IMR-90 (cell line): ENCODE measurements at regions not wholly inside any gene's neighbourhood (a gene's known extent, or its start where the extent isn't known, plus 50 kb on each side); places are given as distances from the start of the nearest gene placed in this dataset.

Experiments used
- BHLHE40 ChIP-seq: fragments of 150-350 bp; IDR thresholded peaks from 2 replicates; pipeline ENCODE4 v1.6.1; 2016; ENCODE audit warnings: mild to moderate bottlenecking, low read depth, low read length
- CEBPB ChIP-seq: IDR thresholded peaks from 2 replicates; pipeline ENCODE4 v1.6.1; 2012; ENCODE audit warnings: low read depth, low read length, improper control_type of control experiment
- CHD1 ChIP-seq: IDR thresholded peaks from 2 replicates; pipeline ENCODE4 v1.6.1; 2012; ENCODE audit warnings: low read depth, low read length, improper control_type of control experiment
- CTCF ChIP-seq: conservative IDR thresholded peaks from 2 replicates; pipeline ENCODE4 v1.5.1; 2012; ENCODE audit warnings: mild to moderate bottlenecking, low read depth, low read length, improper control_type of control experiment
- MXI1 ChIP-seq: IDR thresholded peaks from 2 replicates; pipeline ENCODE4 v1.6.1; 2012; ENCODE audit warnings: low read depth, mild to moderate bottlenecking, low read length, moderate library complexity, borderline replicate concordance
- POLR2A ChIP-seq: IDR thresholded peaks from 2 replicates; pipeline ENCODE4 v1.6.1; 2012; ENCODE audit warnings: mild to moderate bottlenecking, low read depth, low read length
- RAD21 ChIP-seq: IDR thresholded peaks from 2 replicates; pipeline ENCODE4 v1.6.1; 2012; ENCODE audit warnings: low read length, improper control_type of control experiment
- RCOR1 ChIP-seq: IDR thresholded peaks from 2 replicates; pipeline ENCODE4 v1.6.1; 2012; ENCODE audit warnings: mild to moderate bottlenecking, low read length, improper control_type of control experiment; ENCODE audit not compliant: insufficient replicate concordance
- USF2 ChIP-seq: fragments of 150-350 bp; IDR thresholded peaks from 2 replicates; pipeline ENCODE4 v1.6.1; 2017; ENCODE audit warnings: mild to moderate bottlenecking, antibody characterized with exemption, low read length, low read depth

- TF ChIP-seq CTCF (no peak), BHLHE40 (no peak), POLR2A (no peak), RAD21 (no peak), USF2 (no peak), MXI1 (no peak), RCOR1 (no peak), CHD1 (no peak), CEBPB (no peak)
These were observed 680.5 kb downstream of the ZEB2 start for GRCh38 chr2:143839456-143839855.
